DOHH2 (cell line): ENCODE measurements at regions not wholly inside any gene's neighbourhood (a gene's known extent, or its start where the extent isn't known, plus 50 kb on each side); places are given as distances from the start of the nearest gene placed in this dataset.

Experiments
- H3F3A ChIP-seq: fragments of 200-600 bp; sonication (generic), shearing (Covaris generic); 2 replicates; pipeline ENCODE4 v1.6.0; 2016; ENCODE audit warnings: antibody characterized with exemption, mild to moderate bottlenecking; ENCODE audit not compliant: control insufficient read depth, insufficient read depth
- H3K27ac ChIP-seq: fragments of 200-600 bp; sonication (generic); 2 replicates; pipeline ENCODE4 v1.5.1; 2014; ENCODE audit warnings: low read depth, mild to moderate bottlenecking, low read length, moderate library complexity
- H3K27me3 ChIP-seq: fragments of 200-600 bp; sonication (generic); 2 replicates; pipeline ENCODE4 v1.6.1; 2014; ENCODE audit warnings: mild to moderate bottlenecking, low read length, mixed read lengths; ENCODE audit not compliant: control insufficient read depth
- H3K36me3 ChIP-seq: fragments of 200-600 bp; sonication (generic); 2 replicates; pipeline ENCODE4 v1.6.1; 2014; ENCODE audit warnings: mild to moderate bottlenecking, low read length, moderate library complexity, mixed read lengths; ENCODE audit not compliant: control insufficient read depth
- H3K4me1 ChIP-seq: fragments of 200-600 bp; sonication (generic); 2 replicates; pipeline ENCODE4 v1.6.1; 2014; ENCODE audit warnings: mild to moderate bottlenecking, low read length, mixed read lengths; ENCODE audit not compliant: control insufficient read depth
- H3K4me2 ChIP-seq: fragments of 200-600 bp; sonication (generic); 2 replicates; pipeline ENCODE4 v1.6.0; 2014; ENCODE audit warnings: mild to moderate bottlenecking, low read length, moderate library complexity
- H3K4me3 ChIP-seq: fragments of 200-600 bp; sonication (generic); 2 replicates; pipeline ENCODE4 v1.5.1; 2014; ENCODE audit warnings: mild to moderate bottlenecking, low read length, mixed read lengths
- H3K79me2 ChIP-seq: fragments of 200-600 bp; sonication (generic); 2 replicates; pipeline ENCODE4 v1.6.1; 2014; ENCODE audit warnings: mild to moderate bottlenecking, low read length, mixed read lengths; ENCODE audit not compliant: control insufficient read depth
- H3K9me2 ChIP-seq: fragments of 200-600 bp; sonication (generic); replicated peaks from 2 replicates; pipeline ENCODE4 v1.6.1; 2014; ENCODE audit warnings: mild to moderate bottlenecking, low read length, mixed read lengths; ENCODE audit not compliant: control insufficient read depth
- H3K9me3 ChIP-seq: fragments of 200-600 bp; sonication (generic); 2 replicates; pipeline ENCODE4 v1.6.1; 2014; ENCODE audit warnings: antibody characterized with exemption, low read length, mixed read lengths; ENCODE audit not compliant: control insufficient read depth, insufficient read depth
- H4K20me1 ChIP-seq: fragments of 200-600 bp; sonication (generic); 2 replicates; pipeline ENCODE4 v1.6.0; 2014; ENCODE audit warnings: low read depth, mild to moderate bottlenecking, antibody characterized with exemption, low read length, moderate library complexity; ENCODE audit not compliant: control insufficient read depth, insufficient read depth
- EZH2phosphoT487 ChIP-seq: fragments of 200-600 bp; sonication (generic); IDR thresholded peaks from 2 replicates; pipeline ENCODE4 v1.6.1; 2017; ENCODE audit warnings: borderline replicate concordance, mild to moderate bottlenecking, antibody characterized with exemption, low read length, moderate library complexity, mixed read lengths
- TF ChIP-seq, protein P1 (sequence below): fragments of 200-600 bp; sonication (generic); IDR thresholded peaks from one replicate; pipeline ENCODE4 v1.5.1; 2014; ENCODE audit warnings: antibody characterized with exemption, mild to moderate bottlenecking, low read depth, low read length; ENCODE audit not compliant: poor library complexity, severe bottlenecking

DNA sequence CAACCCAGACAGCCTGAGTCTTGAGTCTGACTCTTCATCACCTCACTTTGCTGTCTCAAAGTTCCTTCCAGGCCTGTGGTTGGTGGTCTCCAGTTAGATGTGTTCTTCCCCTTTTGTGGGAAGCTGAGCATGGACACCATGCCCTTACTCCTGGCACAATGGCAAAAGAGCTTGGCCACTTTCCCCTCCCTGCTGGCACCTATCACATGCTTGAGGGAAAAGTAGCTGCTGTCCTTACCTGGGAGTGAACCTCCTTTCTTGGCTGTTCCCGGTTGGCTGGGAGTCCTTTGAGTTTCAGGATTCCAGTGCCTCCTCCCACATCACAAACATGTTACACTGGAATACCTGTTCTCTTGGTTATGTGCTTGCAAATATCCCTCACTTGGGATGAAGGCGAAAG is 97.8 kb downstream of the GATA6 start:
- H3K4me2 ChIP-seq = no peak overlapping the region
- no peaks in the 10 kb centered on the region for H3K9me2 ChIP-seq
- no peaks in the 10 kb centered on the region for H4K20me1 ChIP-seq
- H3K4me1 ChIP-seq = no peaks in the 10 kb centered on the region
- no peak overlapping the region for H3K27ac ChIP-seq
- no peaks in the 10 kb centered on the region for H3K79me2 ChIP-seq
- H3K27me3 ChIP-seq = no peaks in the 10 kb centered on the region
- H3K36me3 ChIP-seq = no peaks in the 10 kb centered on the region
- no peak overlapping the region for H3K4me3 ChIP-seq
- TF ChIP-seq EZH2phosphoT487 = no peak
- TF ChIP-seq, protein P1, sequence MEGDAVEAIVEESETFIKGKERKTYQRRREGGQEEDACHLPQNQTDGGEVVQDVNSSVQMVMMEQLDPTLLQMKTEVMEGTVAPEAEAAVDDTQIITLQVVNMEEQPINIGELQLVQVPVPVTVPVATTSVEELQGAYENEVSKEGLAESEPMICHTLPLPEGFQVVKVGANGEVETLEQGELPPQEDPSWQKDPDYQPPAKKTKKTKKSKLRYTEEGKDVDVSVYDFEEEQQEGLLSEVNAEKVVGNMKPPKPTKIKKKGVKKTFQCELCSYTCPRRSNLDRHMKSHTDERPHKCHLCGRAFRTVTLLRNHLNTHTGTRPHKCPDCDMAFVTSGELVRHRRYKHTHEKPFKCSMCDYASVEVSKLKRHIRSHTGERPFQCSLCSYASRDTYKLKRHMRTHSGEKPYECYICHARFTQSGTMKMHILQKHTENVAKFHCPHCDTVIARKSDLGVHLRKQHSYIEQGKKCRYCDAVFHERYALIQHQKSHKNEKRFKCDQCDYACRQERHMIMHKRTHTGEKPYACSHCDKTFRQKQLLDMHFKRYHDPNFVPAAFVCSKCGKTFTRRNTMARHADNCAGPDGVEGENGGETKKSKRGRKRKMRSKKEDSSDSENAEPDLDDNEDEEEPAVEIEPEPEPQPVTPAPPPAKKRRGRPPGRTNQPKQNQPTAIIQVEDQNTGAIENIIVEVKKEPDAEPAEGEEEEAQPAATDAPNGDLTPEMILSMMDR = no peak
- no peaks in the 10 kb centered on the region; the same call in 1 of the 2 replicates for H3K9me3 ChIP-seq
- no peaks in the 10 kb centered on the region for H3F3A ChIP-seq

GRCh38 chr18:22265838-22266237 is 96.4 kb downstream of the GATA6 start:
- Histone ChIP-seq H3K9me2 (no peaks in the 10 kb centered on the region), H3K79me2 (no peaks in the 10 kb centered on the region), H3K27ac (no peak overlapping the region), H3K4me3 (no peak overlapping the region), H4K20me1 (no peaks in the 10 kb centered on the region), H3K27me3 (no peaks in the 10 kb centered on the region), H3K36me3 (no peaks in the 10 kb centered on the region), H3F3A (no peaks in the 10 kb centered on the region), H3K4me1 (no peaks in the 10 kb centered on the region), H3K4me2 (no peak overlapping the region), H3K9me3 (no peaks in the 10 kb centered on the region; the same call in 1 of the 2 replicates)
- no peak for TF ChIP-seq EZH2phosphoT487
- TF ChIP-seq, protein P1 = no peak

DNA sequence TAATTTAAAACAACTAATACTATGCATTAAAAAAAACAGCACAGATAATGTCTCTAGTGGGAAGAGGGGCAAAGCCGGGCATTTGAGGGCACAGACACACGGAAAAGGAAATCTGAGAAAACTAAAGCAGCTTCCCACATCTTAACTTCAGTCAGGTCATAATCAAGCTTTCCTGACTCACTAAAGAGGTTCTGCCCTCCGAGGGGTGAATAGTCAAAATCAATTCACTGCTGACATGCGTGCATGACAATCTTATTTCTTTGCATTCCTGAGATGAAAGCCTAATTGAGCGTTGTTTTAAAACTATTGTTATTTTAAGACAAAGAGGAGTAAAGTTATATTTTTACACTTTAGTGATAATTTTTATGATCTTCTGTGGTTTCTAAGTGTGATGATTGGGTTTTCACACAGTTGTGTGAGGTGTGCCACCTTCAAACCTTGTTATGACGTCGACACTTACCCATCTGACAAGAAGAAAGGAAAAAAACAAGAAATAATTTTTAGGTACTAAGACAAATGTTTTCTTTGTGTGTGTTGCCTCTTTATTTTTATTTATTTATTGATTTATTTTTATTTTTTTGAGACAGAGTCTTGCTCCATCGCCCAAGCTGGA is 90.9 kb downstream of the GATA6 start:
- H3K9me3 ChIP-seq = no peaks in the 10 kb centered on the region; the same call in 1 of the 2 replicates
- TF ChIP-seq, protein P1 = no peak
- TF ChIP-seq EZH2phosphoT487 = no peak
- no peaks in the 10 kb centered on the region for H4K20me1 ChIP-seq
- H3K9me2 ChIP-seq = no peaks in the 10 kb centered on the region
- H3K27me3 ChIP-seq = no peaks in the 10 kb centered on the region
- H3K4me1 ChIP-seq = no peaks in the 10 kb centered on the region
- H3K27ac ChIP-seq = no peak overlapping the region
- no peaks in the 10 kb centered on the region for H3K36me3 ChIP-seq
- H3F3A ChIP-seq = no peaks in the 10 kb centered on the region
- no peaks in the 10 kb centered on the region for H3K79me2 ChIP-seq
- H3K4me3 ChIP-seq = no peak overlapping the region
- no peak overlapping the region for H3K4me2 ChIP-seq
